CD4-positive, alpha-beta T cell treated with Interleukin-10 for 1 hour (primary cell): ENCODE measurements at regions not wholly inside any gene's neighbourhood (a gene's known extent, or its start where the extent isn't known, plus 50 kb on each side); places are given as distances from the start of the nearest gene placed in this dataset.

Experiments
- DNase-seq: peaks from one replicate; pipeline ENCODE4 v3.0.0-alpha.2; 2020

GRCh38 chr17:33416131-33416530 is 123.0 kb upstream of the ASIC2 start:
- DNase-seq: no peak

- no peak for DNase-seq
These were observed 128.8 kb upstream of the ASIC2 start for GRCh38 chr17:33421933-33422332.

- no peak for DNase-seq
These were observed 140.5 kb upstream of the ASIC2 start for GRCh38 chr17:33433581-33433980.

GRCh38 chr17:33434841-33435240 is 141.7 kb upstream of the ASIC2 start:
- no peak for DNase-seq

- DNase-seq: no peak
These were observed 142.7 kb upstream of the ASIC2 start for GRCh38 chr17:33435721-33436301.

GRCh38 chr17:33436321-33436720 is 143.2 kb upstream of the ASIC2 start:
- DNase-seq: no peak

GRCh38 chr17:33438139-33438538 is 145.0 kb upstream of the ASIC2 start:
- no peak for DNase-seq

- DNase-seq: no peak
These were observed 145.5 kb upstream of the ASIC2 start for GRCh38 chr17:33438578-33438977.

- DNase-seq: no peak
These were observed 149.2 kb upstream of the ASIC2 start for GRCh38 chr17:33442320-33442719.

- no peak for DNase-seq
These were observed 151.6 kb upstream of the ASIC2 start for GRCh38 chr17:33444731-33445130.

- DNase-seq: no peak
These were observed 154.0 kb upstream of the ASIC2 start for GRCh38 chr17:33447090-33447489.

- DNase-seq: no peak
These were observed 158.1 kb upstream of the ASIC2 start for GRCh38 chr17:33451221-33451620.

- no peak for DNase-seq
These were observed 164.4 kb upstream of the ASIC2 start for GRCh38 chr17:33457477-33457876.

- DNase-seq: no peak
These were observed 166.2 kb upstream of the ASIC2 start for GRCh38 chr17:33459078-33459940.

- DNase-seq: no peak
These were observed 167.8 kb upstream of the ASIC2 start for GRCh38 chr17:33460781-33461450.

GRCh38 chr17:33463887-33464286 is 170.8 kb upstream of the ASIC2 start:
- DNase-seq: no peak

- no peak for DNase-seq
These were observed 171.7 kb upstream of the ASIC2 start for GRCh38 chr17:33464669-33465280.

- no peak for DNase-seq
These were observed 176.3 kb upstream of the ASIC2 start for GRCh38 chr17:33469421-33469820.

GRCh38 chr17:33469911-33470310 is 176.8 kb upstream of the ASIC2 start:
- DNase-seq: no peak

- no peak for DNase-seq
These were observed 180.0 kb upstream of the ASIC2 start for GRCh38 chr17:33473061-33473460.

- no peak for DNase-seq
These were observed 181.7 kb upstream of the ASIC2 start for GRCh38 chr17:33474789-33475188.

- no peak for DNase-seq
These were observed 182.5 kb upstream of the ASIC2 start for GRCh38 chr17:33475594-33475993.

GRCh38 chr17:33481652-33482051 is 188.6 kb upstream of the ASIC2 start:
- no peak for DNase-seq

- DNase-seq: no peak
These were observed 189.5 kb upstream of the ASIC2 start for GRCh38 chr17:33482636-33483035.
